Lower leg skin (tissue), 4 donors: ENCODE measurements at regions not wholly inside any gene's neighbourhood (a gene's known extent, or its start where the extent isn't known, plus 50 kb on each side); places are given as distances from the start of the nearest gene placed in this dataset.

Source experiments
- DNase-seq, 2 donors: peaks; one replicate each; pipeline ENCODE4 v3.0.0-alpha.2; 2019; ENCODE audit warnings: low spot score in 2 of 2
- H3K4me3 ChIP-seq: fragments of 200-600 bp; sonication (generic); 2 replicates; pipeline ENCODE4 v1.5.1; 2017; ENCODE audit warnings: mild to moderate bottlenecking, low read depth; ENCODE audit not compliant: poor library complexity, severe bottlenecking
- POLR2A ChIP-seq, 2 donors: fragments of 450-650 bp; IDR thresholded peaks; one replicate each; pipeline ENCODE4 v1.6.1; 2016 to 2017; ENCODE audit warnings: antibody characterized with exemption in 2 of 2, mild to moderate bottlenecking in 1 of 2, moderate library complexity in 1 of 2
- WGBS, 2 donors: methylation state at CpG; one replicate each; pipeline ENCODE4 v1.1.5; 2018; 5-methylcytosine and 5-hydroxymethylcytosine counted together
- intact Hi-C: fragments of 100-400 bp; cut with DNase I; formaldehyde crosslinking; loops from one replicate; pipeline ENCODE4 v1.15.0; 2023; ENCODE audit warnings: low total_unique reads
- TF ChIP-seq, protein P1 (sequence below), 3 donors: fragments of 450-650 bp; IDR thresholded peaks; one replicate each; pipeline ENCODE4 v1.5.1; 2016; ENCODE audit warnings: antibody characterized with exemption in 3 of 3, mild to moderate bottlenecking in 3 of 3, moderate library complexity in 2 of 3

DNA sequence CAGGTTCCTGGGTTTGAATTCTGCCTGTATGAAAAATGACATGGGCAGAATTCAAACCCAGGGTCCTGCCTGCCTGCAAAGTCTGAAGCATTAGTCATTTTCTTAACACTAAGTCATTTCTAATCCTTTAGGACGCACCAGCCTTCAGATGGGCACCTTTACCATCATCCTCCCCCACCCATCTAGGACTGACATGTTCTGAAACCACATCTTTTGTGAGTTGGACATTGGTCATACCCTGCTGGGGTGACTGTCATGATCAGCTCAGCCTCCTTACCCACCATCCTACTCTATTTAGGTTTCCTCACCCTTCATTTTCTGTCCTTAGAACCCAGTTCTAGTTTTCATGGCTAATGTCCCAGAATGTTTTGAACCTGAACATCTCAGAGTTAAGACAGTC, 104.9 kb downstream of the TRIB2 start:
- no peak for TF ChIP-seq POLR2A (IDR thresholded peaks at IDR 0.05)
- TF ChIP-seq, protein P1, sequence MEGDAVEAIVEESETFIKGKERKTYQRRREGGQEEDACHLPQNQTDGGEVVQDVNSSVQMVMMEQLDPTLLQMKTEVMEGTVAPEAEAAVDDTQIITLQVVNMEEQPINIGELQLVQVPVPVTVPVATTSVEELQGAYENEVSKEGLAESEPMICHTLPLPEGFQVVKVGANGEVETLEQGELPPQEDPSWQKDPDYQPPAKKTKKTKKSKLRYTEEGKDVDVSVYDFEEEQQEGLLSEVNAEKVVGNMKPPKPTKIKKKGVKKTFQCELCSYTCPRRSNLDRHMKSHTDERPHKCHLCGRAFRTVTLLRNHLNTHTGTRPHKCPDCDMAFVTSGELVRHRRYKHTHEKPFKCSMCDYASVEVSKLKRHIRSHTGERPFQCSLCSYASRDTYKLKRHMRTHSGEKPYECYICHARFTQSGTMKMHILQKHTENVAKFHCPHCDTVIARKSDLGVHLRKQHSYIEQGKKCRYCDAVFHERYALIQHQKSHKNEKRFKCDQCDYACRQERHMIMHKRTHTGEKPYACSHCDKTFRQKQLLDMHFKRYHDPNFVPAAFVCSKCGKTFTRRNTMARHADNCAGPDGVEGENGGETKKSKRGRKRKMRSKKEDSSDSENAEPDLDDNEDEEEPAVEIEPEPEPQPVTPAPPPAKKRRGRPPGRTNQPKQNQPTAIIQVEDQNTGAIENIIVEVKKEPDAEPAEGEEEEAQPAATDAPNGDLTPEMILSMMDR (IDR thresholded peaks at IDR 0.05) = no peak
- WGBS, 2 donors = 94 to 100% methylated on average over 1 of the region's 1 CpG
- no peak overlapping the region for H3K4me3 ChIP-seq
- intact Hi-C loops = no loop called here
- DNase-seq = no peak

DNA sequence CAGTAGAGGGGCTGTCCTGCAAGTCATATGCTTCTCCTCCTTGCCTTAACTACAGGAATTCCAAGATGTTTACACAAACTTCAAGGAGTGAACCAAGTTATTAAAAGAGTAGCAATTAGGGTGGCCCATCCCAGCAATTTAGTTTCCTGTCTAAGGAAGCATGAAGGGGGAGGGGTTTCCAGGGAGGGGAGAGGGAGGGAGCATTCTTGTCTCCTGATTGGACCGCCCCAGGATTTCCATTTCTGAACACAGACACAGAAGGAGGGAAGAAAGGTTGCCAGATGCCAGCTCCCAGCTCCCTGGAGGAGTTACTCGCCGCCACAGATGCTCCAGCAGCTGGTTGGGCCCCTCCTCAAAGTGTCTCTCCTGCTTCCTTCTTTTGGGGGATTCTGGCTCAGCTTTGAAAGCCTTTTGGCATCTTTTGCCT, 107.6 kb downstream of the TRIB2 start:
- intact Hi-C loops = no loop called here
- no peak for TF ChIP-seq POLR2A (IDR thresholded peaks at IDR 0.05)
- TF ChIP-seq, protein P1 (IDR thresholded peaks at IDR 0.05) = no peak
- WGBS, 2 donors = 22 to 26% methylated on average over 3 of the region's 3 CpGs
- no peak for DNase-seq
- H3K4me3 ChIP-seq = no peak overlapping the region

DNA sequence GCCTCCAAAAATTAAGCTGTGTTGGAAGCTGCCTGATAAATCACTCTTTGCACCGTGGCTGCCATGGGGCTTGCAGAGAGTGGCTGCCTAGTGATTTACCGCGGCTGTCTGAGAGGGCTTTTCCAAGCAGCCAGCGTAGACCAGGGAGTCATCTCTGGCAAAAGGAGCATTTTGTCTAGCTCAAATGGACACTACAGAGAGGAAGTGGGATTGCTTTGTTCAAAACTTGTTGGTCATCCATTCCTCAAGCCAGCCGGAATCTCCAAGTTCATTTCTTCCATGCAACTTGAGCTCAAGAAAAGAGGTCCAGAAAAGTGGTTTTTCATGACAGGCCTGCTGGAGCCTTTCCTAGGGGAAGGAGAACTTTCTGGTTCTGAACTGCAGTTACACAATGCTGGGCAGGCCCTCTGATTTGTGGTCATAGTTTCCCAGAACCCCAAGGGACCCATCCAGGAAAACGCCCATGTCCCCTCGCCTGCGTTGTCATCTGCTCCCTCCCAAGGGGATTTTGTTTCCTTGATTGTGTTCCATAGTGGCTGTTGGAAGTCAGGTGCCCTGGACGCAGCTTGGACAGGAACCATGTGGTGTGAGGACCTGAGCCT, 108.1 kb downstream of the TRIB2 start:
- peak; percentile 82 to 95 for DNase-seq
- TF ChIP-seq, protein P1 (IDR thresholded peaks at IDR 0.05) = no peak
- no peak for TF ChIP-seq POLR2A (IDR thresholded peaks at IDR 0.05)
- intact Hi-C loops = no loop called here
- 27 to 46% methylated on average over 9 of the region's 9 CpGs for WGBS, 2 donors
- H3K4me3 ChIP-seq = no peak overlapping the region

DNA sequence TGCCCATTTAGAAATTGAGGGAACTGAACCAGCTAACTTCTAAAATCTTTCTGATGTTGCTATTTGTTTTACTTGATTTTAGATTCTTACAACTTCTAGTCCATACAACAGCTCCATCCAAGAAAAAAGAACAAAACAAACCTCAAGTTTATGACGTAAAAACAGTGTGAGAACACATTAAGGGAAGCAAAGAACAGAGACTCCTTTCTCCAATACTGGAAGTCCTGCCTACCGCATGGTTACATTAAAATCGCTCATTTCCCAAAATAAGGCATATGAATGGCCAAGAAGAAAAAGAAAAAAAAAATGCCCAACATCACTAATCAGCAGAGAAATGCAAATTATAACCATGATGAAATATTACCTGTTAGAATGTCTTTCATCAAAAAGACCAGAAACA, 110.0 kb downstream of the TRIB2 start:
- no peak for TF ChIP-seq POLR2A (IDR thresholded peaks at IDR 0.05)
- TF ChIP-seq, protein P1 (IDR thresholded peaks at IDR 0.05) = no peak
- no peak for DNase-seq
- intact Hi-C loops = no loop called here
- WGBS, 2 donors = 82 to 89% methylated on average over 3 of the region's 3 CpGs
- no peak overlapping the region for H3K4me3 ChIP-seq

DNA sequence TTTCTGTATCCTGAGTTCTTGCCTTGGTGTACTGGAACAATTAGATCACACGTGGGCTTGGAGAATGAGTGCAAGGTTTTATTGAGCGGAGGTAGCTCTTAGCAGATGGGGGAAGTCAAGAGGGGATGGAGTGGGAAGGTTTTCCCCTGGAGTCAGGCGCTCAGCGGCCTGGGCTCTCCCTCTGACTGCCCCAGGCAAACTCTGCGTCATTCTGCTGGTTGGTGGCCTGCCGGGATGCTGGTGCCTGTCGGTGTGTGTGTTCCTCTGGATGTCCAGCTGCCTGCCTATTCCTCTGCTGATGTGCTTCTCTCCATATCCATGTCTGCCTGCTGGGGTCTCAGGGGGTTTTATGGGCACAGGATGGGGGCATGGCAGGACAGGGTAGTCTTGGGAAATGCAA, 111.0 kb downstream of the TRIB2 start:
- TF ChIP-seq, protein P1 (IDR thresholded peaks at IDR 0.05) = no peak
- no peak for TF ChIP-seq POLR2A (IDR thresholded peaks at IDR 0.05)
- DNase-seq = no peak
- intact Hi-C loops = no loop called here
- 98% methylated on average over 7 of the region's 7 CpGs for WGBS, 2 donors
- no peak overlapping the region for H3K4me3 ChIP-seq

DNA sequence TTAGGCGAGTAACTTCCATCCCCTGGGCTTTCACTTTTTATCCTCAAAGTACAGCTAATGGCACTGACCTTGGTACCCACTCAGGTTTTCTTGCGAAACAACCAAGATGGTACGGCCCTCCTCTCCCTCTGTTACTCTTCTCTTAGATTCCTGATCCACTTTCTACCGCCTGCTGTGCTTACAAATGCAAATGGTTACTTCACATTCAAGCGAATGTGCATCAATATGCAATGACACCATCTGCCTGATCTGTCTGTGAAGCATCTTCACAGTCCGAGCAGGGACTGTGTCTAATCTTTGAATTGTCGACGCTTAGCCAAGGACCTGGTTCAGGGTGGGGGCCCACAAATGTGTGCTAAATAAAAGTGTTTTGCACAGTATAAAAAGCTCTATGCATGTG, 112.2 kb downstream of the TRIB2 start:
- 84 to 90% methylated on average over 8 of the region's 8 CpGs for WGBS, 2 donors
- H3K4me3 ChIP-seq = no peak overlapping the region
- TF ChIP-seq, protein P1 (IDR thresholded peaks at IDR 0.05) = no peak
- no peak for TF ChIP-seq POLR2A (IDR thresholded peaks at IDR 0.05)
- no peak for DNase-seq
- intact Hi-C loops = no loop called here
